Embryonic facial prominence (tissue), 1 donor: ENCODE measurements at regions not wholly inside any gene's neighbourhood (a gene's known extent, or its start where the extent isn't known, plus 50 kb on each side); places are given as distances from the start of the nearest gene placed in this dataset.
"Not testable (repeated sequence)": the region's sequence is repeated elsewhere in the genome, so short reads cannot be mapped to it uniquely, and the experiment has no call there.

Experiments
- DNase-seq: peaks from one replicate; pipeline ENCODE4 v3.0.0-alpha.2; 2016; ENCODE audit errors: extremely low spot score

GRCh38 chr5:27978322-27978721, 939.9 kb upstream of the CDH9 start:
- DNase-seq = no peak

- no peak for DNase-seq
These were observed 930.8 kb upstream of the CDH9 start for GRCh38 chr5:27969157-27969556.

DNA sequence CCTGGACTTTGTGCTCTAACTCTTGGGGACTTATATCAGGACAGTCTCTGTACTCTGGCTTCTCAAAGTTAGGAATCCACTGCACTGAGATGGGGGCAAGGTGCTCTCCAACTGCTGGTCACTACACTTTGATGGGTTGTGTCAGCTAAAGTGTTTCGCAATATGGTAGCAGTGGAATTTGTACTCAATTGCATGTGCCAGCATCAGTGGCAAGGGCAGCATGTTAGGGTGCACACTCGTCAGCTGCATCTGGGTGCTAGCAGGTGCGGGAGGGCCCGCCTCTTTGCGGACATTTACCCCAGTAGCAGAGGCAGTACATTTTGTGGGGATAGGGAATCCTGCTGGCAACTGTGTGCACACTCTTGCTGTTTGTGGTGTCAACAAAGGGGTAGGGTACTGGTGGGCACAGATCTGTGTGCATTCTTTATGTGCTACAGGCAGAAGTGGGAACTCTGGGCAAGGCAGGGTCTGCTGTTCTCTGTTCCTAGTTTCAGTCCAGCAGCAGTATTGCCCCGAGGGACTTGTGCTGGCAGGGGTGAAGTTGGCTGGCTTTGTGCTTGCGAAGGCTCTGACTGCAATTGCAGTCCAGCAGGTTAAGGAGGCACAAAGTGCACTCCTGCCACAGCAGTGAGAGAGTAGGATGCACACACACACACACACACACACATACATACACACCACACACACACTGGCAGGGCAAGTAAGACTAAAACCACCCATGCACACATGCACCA, 924.8 kb upstream of the CDH9 start:
- DNase-seq = no peak

DNA sequence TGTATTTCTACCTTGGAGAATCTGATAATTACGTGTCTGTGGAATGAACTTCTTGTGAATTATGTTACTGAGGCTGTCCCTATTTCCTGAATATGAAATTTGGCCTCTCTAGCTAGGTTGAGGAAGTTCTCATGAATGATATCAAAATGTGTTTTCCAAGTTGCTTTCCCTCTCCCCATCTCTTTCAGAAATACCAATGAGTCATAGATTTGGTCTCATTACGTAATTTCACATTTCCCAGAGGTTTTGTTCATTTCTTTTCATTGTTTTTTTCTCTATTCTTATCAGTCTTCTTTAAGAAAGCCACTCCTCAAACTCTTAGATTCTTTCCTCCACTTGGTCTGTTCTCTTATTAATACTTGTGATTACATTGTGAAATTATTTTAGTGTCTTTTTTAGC, 923.8 kb upstream of the CDH9 start:
- no peak for DNase-seq

- peak; percentile 43 for DNase-seq
These were observed 908.7 kb upstream of the CDH9 start for GRCh38 chr5:27947088-27947487.

DNA sequence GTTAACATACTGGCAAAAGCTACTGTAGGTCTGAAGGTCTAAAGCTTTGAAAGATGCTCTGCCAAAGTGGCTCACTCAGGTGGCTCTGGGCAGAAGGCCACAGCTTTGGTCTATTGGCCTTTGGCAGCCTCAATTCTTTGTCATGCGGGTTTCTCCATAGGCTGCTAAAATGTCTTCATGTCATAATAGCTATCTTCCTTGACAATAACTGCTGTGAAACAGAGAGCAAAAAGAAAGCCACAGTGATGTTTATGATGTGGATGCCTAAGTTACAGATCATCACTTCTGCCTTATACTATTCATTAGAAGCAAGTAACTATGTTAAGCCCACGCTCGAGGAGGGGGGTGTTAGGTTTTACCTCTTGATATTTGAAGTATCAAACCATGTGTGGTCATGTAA, 906.1 kb upstream of the CDH9 start:
- DNase-seq = no peak

GRCh38 chr5:27938989-27939388, 900.6 kb upstream of the CDH9 start:
- DNase-seq = no peak

DNA sequence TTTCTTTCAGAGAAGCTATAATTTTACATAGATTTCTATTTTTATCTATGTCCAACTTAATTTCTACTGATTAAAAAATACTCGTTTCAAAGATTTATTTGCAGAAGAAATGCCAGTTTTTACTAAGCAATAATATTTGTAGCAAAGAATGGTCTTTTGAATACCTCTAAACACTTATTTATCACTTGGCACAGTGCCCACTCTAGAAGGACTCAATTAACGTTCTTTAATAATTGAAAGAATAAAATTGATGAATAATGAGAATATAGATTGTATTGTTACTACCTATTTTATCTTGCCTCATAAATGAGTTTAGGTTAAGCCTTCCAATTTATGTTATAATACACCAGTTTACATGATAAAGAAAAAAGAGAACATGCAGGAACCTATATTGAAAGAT, 889.7 kb upstream of the CDH9 start:
- DNase-seq = no peak

GRCh38 chr5:27911216-27911615, 872.8 kb upstream of the CDH9 start:
- no peak for DNase-seq

- DNase-seq = no peak
These were observed 870.0 kb upstream of the CDH9 start for GRCh38 chr5:27908341-27908740.

DNA sequence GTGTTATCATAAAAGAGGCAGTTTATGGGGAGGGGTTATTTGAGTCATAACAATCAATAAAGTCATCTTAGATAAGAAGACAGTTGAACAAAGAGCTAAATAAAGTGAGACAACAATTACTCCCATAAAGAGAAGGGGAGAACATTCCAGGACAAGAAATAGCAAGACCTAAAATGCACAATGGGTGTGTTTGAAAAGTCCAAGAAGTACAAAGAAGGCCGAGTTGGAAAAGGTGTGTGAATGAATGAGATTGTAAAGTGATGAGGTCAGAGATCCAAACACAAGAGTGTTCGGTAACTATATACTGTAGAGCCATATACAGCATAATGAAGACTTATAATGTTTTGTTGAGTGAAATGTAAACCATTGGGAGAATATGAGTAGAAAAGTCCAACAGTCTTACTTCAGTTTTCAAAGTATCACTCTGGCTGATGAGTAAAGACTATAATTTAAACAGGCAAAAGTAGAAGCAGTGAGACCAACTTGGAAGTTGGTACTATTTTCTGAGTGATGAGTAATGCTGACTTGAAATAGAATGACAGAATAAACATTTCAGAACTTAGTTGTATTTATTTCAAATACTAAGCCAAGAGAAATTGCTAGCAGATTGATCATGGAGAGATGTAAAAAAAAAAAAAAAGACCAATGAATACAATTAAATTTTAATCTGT, 868.7 kb upstream of the CDH9 start:
- no peak for DNase-seq

DNA sequence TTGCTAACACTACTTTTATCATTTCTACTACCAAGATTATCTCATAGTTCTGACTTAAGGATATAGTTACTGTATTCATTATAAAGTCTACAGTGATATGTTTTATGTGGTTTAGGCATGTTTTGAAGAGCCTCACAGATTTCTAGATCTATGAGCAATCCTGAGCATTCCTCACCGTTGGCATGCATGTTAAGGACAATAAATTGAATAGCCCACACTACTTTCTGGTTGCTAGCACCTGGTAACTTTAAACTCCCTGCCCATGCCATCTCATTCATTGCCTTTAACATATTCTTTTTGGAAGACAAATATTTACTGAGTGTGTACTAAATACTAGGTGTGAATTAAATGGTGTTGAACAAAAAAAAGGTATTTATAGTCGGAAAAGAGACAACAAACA, 868.1 kb upstream of the CDH9 start:
- no peak for DNase-seq

DNA sequence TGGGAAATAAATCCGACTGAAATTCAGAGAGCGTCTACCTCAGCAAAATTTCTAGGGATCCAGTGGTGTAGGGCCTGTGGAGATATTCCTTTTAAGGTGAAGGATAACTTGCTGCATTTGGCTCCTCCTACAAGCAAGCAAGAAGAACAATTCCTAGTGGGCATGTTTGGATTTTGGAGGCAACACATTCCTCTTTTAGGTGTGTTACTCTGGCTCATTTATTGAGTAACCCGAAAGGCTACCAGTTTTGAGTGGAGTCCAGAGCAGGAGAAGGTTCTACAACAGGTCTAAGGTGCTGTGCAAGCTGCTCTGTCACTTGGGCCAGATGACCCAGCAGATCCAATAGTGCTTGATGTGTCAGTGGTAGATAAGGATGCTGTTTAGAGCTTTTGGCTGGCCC, 862.4 kb upstream of the CDH9 start:
- no peak for DNase-seq

DNA sequence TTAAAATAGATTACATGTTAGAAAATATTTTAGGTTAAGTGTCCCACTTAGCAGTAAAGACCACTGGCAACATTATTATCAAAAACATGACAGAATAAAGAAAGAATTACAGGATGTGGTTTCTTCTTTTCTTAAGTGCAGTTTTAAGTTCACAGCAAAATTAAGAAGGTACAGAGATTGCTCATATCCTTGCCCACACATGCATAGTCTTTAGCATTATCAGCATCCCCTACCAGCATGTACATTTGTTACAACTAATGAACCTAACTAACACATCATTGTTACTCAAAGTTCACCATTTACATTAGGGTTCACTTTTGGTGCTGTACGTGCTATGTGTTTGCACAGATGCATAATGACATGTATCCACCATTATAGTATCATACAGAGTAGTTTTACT, 837.7 kb upstream of the CDH9 start:
- DNase-seq = no peak

GRCh38 chr5:27875148-27875547, 836.8 kb upstream of the CDH9 start:
- DNase-seq = no peak

DNA sequence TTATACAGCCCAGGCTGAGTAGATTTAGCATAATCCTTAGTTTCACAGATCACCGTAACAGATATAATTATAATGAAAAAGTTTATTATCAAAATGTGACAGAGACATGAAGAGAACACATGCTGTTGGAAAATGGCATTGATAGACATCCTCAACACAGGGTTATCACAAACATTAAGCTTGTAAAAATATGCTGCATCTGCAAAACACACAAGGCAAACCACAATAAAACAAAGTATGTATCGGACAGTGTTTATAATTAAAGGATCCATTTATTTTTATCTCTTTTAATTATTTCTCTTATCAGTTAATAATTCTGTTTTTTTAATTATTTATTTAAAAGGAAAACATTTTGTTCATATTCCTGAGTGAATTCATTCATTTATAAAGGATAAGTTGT, 829.9 kb upstream of the CDH9 start:
- DNase-seq = no peak

- no peak for DNase-seq
These were observed 817.1 kb upstream of the CDH9 start for GRCh38 chr5:27855491-27855890.

DNA sequence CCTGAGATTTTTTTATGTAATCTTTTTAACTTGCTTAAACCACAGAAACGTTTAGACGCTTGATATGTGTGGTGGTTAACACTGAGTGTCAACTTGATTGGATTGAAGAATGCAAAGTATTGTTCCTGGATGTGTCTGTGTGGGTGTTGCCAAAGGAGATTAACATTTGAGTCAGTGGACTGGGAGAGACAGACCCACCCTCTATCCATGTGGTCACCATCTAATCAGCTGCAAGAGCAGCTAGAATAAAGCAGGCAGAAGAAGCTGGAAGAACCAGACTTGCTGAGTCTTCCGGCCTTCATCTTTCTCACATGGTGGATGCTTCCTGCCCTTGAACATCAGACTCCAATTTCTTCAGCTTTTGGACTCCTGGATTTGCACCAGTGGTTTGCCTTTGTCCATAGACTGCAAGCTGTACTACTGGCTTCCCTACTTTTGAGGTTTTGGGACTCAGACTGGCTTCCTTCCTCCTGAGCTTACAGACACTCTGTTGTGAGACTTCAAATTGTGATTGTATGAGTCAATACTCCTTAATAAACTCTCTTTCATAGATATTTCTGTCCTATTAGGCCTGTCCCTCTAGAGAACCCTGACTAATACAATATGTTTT, 816.0 kb upstream of the CDH9 start:
- DNase-seq = no peak

DNA sequence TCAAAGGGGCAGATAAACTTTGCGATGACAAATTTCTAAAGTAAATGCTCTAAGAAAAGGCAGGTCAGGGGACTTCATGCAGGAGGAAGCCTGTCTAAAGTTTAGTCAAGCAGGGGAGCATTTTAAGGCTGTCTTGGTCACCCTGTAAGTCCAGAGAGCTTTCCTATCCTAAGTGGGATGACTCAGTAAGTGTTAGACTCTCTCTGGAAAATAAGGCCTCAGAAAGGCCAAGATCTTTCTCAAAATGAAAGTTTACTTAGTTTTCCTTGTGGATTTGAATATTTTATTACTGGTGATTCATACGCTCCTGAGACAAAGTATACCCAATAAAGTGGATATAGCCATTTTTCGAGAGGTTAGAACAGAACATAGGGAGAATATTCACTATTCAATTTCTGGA, 806.9 kb upstream of the CDH9 start:
- DNase-seq = no peak

- not testable (repeated sequence) for DNase-seq
These were observed 798.3 kb upstream of the CDH9 start for GRCh38 chr5:27836704-27837103.

DNA sequence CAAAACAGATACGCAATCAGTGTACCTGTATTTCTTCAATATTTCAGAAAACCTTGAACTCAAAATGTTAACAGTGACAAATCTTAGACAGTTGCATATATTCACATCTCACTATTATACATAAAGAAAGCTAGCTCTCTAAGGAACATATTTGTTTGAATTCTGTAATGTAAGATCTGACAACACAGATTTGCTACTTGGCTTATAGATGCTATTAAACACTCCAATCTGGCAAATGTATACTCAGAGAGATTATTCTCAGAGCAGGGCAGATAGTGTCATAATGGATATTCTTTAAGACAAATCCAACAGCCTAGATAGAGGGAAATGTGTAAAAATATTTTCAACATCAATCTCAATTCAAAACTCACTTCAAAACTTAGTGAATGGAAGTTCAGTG, 794.5 kb upstream of the CDH9 start:
- DNase-seq = no peak

DNA sequence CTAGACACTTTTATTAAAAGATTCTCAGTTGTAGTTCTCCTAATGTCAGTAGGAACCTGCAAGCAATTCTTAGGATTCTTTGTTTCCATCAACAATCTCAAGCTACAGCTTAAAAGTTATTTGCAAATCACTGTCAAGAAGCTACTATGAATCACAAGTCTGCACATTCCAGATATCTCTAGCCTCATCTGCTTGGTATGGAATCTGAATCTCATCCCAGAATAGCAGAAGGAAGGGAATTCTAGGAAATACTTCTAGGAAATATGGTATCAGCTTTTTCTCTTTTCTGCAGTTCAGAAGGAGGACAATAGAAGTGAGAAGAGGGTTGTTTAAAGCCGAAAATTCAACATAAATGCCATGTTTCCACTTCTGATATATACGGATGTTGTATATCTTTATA, 792.2 kb upstream of the CDH9 start:
- DNase-seq = no peak

- DNase-seq = no peak
These were observed 783.3 kb upstream of the CDH9 start for GRCh38 chr5:27821681-27822080.
